ENCODE measurements at regions not wholly inside any gene's neighbourhood (a gene's known extent, or its start where the extent isn't known, plus 50 kb on each side); places are given as distances from the start of the nearest gene placed in this dataset.

- no peak for DNase-seq
- no peak overlapping the region for H3K4me2 ChIP-seq (ENCODE audit: low read length)
- H3K4me1 ChIP-seq (ENCODE audit: control insufficient read depth, low read depth, low read length): no peaks in the 10 kb centered on the region
- no peak overlapping the region for H3K9ac ChIP-seq (ENCODE audit: low read length)
- H2BK120ac ChIP-seq (ENCODE audit: low read depth, low read length): no peak overlapping the region
- H3K18ac ChIP-seq (ENCODE audit: low read length): no peak overlapping the region
- no CpG with 5 or more reads among the region's 7 CpGs for WGBS (ENCODE audit: extremely low coverage, insufficient coverage, low lambda C conversion rate)
- no peak overlapping the region for H4K5ac ChIP-seq (ENCODE audit: low read length)
- no peak overlapping the region for H3K4me3 ChIP-seq (ENCODE audit: low read length)
- no peaks in the 10 kb centered on the region for H3K27me3 ChIP-seq (ENCODE audit: insufficient read depth, low read length, poor library complexity)
- no peaks in the 10 kb centered on the region for H3K79me1 ChIP-seq (ENCODE audit: low read length)
- H3K79me2 ChIP-seq (ENCODE audit: control insufficient read depth, insufficient read depth, low read length): no peaks in the 10 kb centered on the region
- no peak overlapping the region for H3K56ac ChIP-seq (ENCODE audit: low read length)
- H3K4ac ChIP-seq (ENCODE audit: low read depth, low read length): no peak overlapping the region
- H2AK5ac ChIP-seq (ENCODE audit: low read length): no peak overlapping the region
- H2BK5ac ChIP-seq (ENCODE audit: low read length): no peak overlapping the region
- H3K36me3 ChIP-seq (ENCODE audit: control insufficient read depth, insufficient read depth, low read length): no peaks in the 10 kb centered on the region
- no peak overlapping the region for H4K8ac ChIP-seq (ENCODE audit: low read depth, low read length)
- H3K23ac ChIP-seq (ENCODE audit: low read length): no peak overlapping the region
- H3K27ac ChIP-seq (ENCODE audit: low read depth, low read length): no peak overlapping the region
- no peak overlapping the region for H2BK15ac ChIP-seq (replicated peaks; ENCODE audit: low read depth)
These were observed 289.8 kb upstream of the ANO3 start for GRCh38 chr11:26042113-26042512.

GRCh38 chr11:26043665-26044064 is 288.3 kb upstream of the ANO3 start:
- no peaks in the 10 kb centered on the region for H3K27me3 ChIP-seq (ENCODE audit: insufficient read depth, low read length, poor library complexity)
- H2BK120ac ChIP-seq (ENCODE audit: low read depth, low read length): no peak overlapping the region
- no peak overlapping the region for H3K18ac ChIP-seq (ENCODE audit: low read length)
- H2AK5ac ChIP-seq (ENCODE audit: low read length): no peak overlapping the region
- H3K4me3 ChIP-seq (ENCODE audit: low read length): no peak overlapping the region
- H3K23ac ChIP-seq (ENCODE audit: low read length): no peak overlapping the region
- H4K5ac ChIP-seq (ENCODE audit: low read length): no peak overlapping the region
- no peak overlapping the region for H3K27ac ChIP-seq (ENCODE audit: low read depth, low read length)
- H3K4me1 ChIP-seq (ENCODE audit: control insufficient read depth, low read depth, low read length): no peaks in the 10 kb centered on the region
- no peak overlapping the region for H3K4ac ChIP-seq (ENCODE audit: low read depth, low read length)
- H4K8ac ChIP-seq (ENCODE audit: low read depth, low read length): no peak overlapping the region
- H3K56ac ChIP-seq (ENCODE audit: low read length): no peak overlapping the region
- H3K9ac ChIP-seq (ENCODE audit: low read length): no peak overlapping the region
- no peak for DNase-seq
- H3K79me1 ChIP-seq (ENCODE audit: low read length): no peaks in the 10 kb centered on the region
- no peaks in the 10 kb centered on the region for H3K79me2 ChIP-seq (ENCODE audit: control insufficient read depth, insufficient read depth, low read length)
- no peak overlapping the region for H2BK15ac ChIP-seq (replicated peaks; ENCODE audit: low read depth)
- H2BK5ac ChIP-seq (ENCODE audit: low read length): no peak overlapping the region
- WGBS (ENCODE audit: extremely low coverage, insufficient coverage, low lambda C conversion rate): no CpG with 5 or more reads among the region's 1 CpG
- no peak overlapping the region for H3K4me2 ChIP-seq (ENCODE audit: low read length)
- H3K36me3 ChIP-seq (ENCODE audit: control insufficient read depth, insufficient read depth, low read length): no peaks in the 10 kb centered on the region

- no peaks in the 10 kb centered on the region for H3K4me1 ChIP-seq (ENCODE audit: control insufficient read depth, low read depth, low read length)
- H2BK15ac ChIP-seq (replicated peaks; ENCODE audit: low read depth): no peak overlapping the region
- H3K56ac ChIP-seq (ENCODE audit: low read length): no peak overlapping the region
- DNase-seq: no peak
- no peak overlapping the region for H2BK5ac ChIP-seq (ENCODE audit: low read length)
- no peaks in the 10 kb centered on the region for H3K79me2 ChIP-seq (ENCODE audit: control insufficient read depth, insufficient read depth, low read length)
- H3K79me1 ChIP-seq (ENCODE audit: low read length): no peaks in the 10 kb centered on the region
- no peaks in the 10 kb centered on the region for H3K27me3 ChIP-seq (ENCODE audit: insufficient read depth, low read length, poor library complexity)
- H3K23ac ChIP-seq (ENCODE audit: low read length): no peak overlapping the region
- no peak overlapping the region for H3K9ac ChIP-seq (ENCODE audit: low read length)
- no peak overlapping the region for H4K8ac ChIP-seq (ENCODE audit: low read depth, low read length)
- no peak overlapping the region for H3K18ac ChIP-seq (ENCODE audit: low read length)
- no peak overlapping the region for H2BK120ac ChIP-seq (ENCODE audit: low read depth, low read length)
- H3K4me3 ChIP-seq (ENCODE audit: low read length): no peak overlapping the region
- H4K5ac ChIP-seq (ENCODE audit: low read length): no peak overlapping the region
- 100% methylated on average over 1 of the region's 1 CpG for WGBS (ENCODE audit: extremely low coverage, insufficient coverage, low lambda C conversion rate)
- no peak overlapping the region for H3K27ac ChIP-seq (ENCODE audit: low read depth, low read length)
- H2AK5ac ChIP-seq (ENCODE audit: low read length): no peak overlapping the region
- H3K36me3 ChIP-seq (ENCODE audit: control insufficient read depth, insufficient read depth, low read length): no peaks in the 10 kb centered on the region
- no peak overlapping the region for H3K4me2 ChIP-seq (ENCODE audit: low read length)
- no peak overlapping the region for H3K4ac ChIP-seq (ENCODE audit: low read depth, low read length)
These were observed 287.5 kb upstream of the ANO3 start for GRCh38 chr11:26044389-26044788.

- Histone ChIP-seq H3K9ac (ENCODE audit: low read length) (no peak overlapping the region), H3K4me3 (ENCODE audit: low read length) (no peak overlapping the region), H2AK5ac (ENCODE audit: low read length) (no peak overlapping the region), H3K36me3 (ENCODE audit: control insufficient read depth, insufficient read depth, low read length) (no peaks in the 10 kb centered on the region), H3K4ac (ENCODE audit: low read depth, low read length) (no peak overlapping the region), H3K18ac (ENCODE audit: low read length) (no peak overlapping the region), H3K27ac (ENCODE audit: low read depth, low read length) (no peak overlapping the region), H4K8ac (ENCODE audit: low read depth, low read length) (no peak overlapping the region), H3K56ac (ENCODE audit: low read length) (no peak overlapping the region), H2BK15ac (replicated peaks; ENCODE audit: low read depth) (no peak overlapping the region), H4K5ac (ENCODE audit: low read length) (no peak overlapping the region), H3K27me3 (ENCODE audit: insufficient read depth, low read length, poor library complexity) (no peaks in the 10 kb centered on the region), H3K79me2 (ENCODE audit: control insufficient read depth, insufficient read depth, low read length) (no peaks in the 10 kb centered on the region), H3K4me1 (ENCODE audit: control insufficient read depth, low read depth, low read length) (no peaks in the 10 kb centered on the region), H3K23ac (ENCODE audit: low read length) (no peak overlapping the region), H3K79me1 (ENCODE audit: low read length) (no peaks in the 10 kb centered on the region), H3K4me2 (ENCODE audit: low read length) (no peak overlapping the region), H2BK120ac (ENCODE audit: low read depth, low read length) (no peak overlapping the region), H2BK5ac (ENCODE audit: low read length) (no peak overlapping the region)
- DNase-seq: no peak
These were observed 286.8 kb upstream of the ANO3 start for GRCh38 chr11:26045082-26045481.

GRCh38 chr11:26048271-26048670 is 283.7 kb upstream of the ANO3 start:
- Histone ChIP-seq H4K5ac (ENCODE audit: low read length) (no peak overlapping the region), H4K8ac (ENCODE audit: low read depth, low read length) (no peak overlapping the region), H3K4me2 (ENCODE audit: low read length) (no peak overlapping the region), H2BK5ac (ENCODE audit: low read length) (no peak overlapping the region), H2BK120ac (ENCODE audit: low read depth, low read length) (no peak overlapping the region), H3K56ac (ENCODE audit: low read length) (no peak overlapping the region), H3K4me3 (ENCODE audit: low read length) (no peak overlapping the region), H2BK15ac (replicated peaks; ENCODE audit: low read depth) (no peak overlapping the region), H3K23ac (ENCODE audit: low read length) (no peak overlapping the region), H3K27ac (ENCODE audit: low read depth, low read length) (no peak overlapping the region), H3K4ac (ENCODE audit: low read depth, low read length) (no peak overlapping the region), H2AK5ac (ENCODE audit: low read length) (no peak overlapping the region), H3K36me3 (ENCODE audit: control insufficient read depth, insufficient read depth, low read length) (no peaks in the 10 kb centered on the region), H3K9ac (ENCODE audit: low read length) (no peak overlapping the region), H3K18ac (ENCODE audit: low read length) (no peak overlapping the region), H3K79me2 (ENCODE audit: control insufficient read depth, insufficient read depth, low read length) (no peaks in the 10 kb centered on the region), H3K27me3 (ENCODE audit: insufficient read depth, low read length, poor library complexity) (no peaks in the 10 kb centered on the region), H3K79me1 (ENCODE audit: low read length) (no peaks in the 10 kb centered on the region), H3K4me1 (ENCODE audit: control insufficient read depth, low read depth, low read length) (no peaks in the 10 kb centered on the region)
- DNase-seq: no peak
- no CpG with 5 or more reads among the region's 3 CpGs for WGBS (ENCODE audit: extremely low coverage, insufficient coverage, low lambda C conversion rate)

GRCh38 chr11:26053966-26054365 is 278.0 kb upstream of the ANO3 start:
- Histone ChIP-seq H3K36me3 (ENCODE audit: control insufficient read depth, insufficient read depth, low read length) (no peaks in the 10 kb centered on the region), H3K9ac (ENCODE audit: low read length) (no peak overlapping the region), H4K5ac (ENCODE audit: low read length) (no peak overlapping the region), H3K4me2 (ENCODE audit: low read length) (no peak overlapping the region), H3K23ac (ENCODE audit: low read length) (no peak overlapping the region), H3K4ac (ENCODE audit: low read depth, low read length) (no peak overlapping the region), H3K56ac (ENCODE audit: low read length) (no peak overlapping the region), H2BK120ac (ENCODE audit: low read depth, low read length) (no peak overlapping the region), H3K4me1 (ENCODE audit: control insufficient read depth, low read depth, low read length) (no peaks in the 10 kb centered on the region), H4K8ac (ENCODE audit: low read depth, low read length) (no peak overlapping the region), H2BK15ac (replicated peaks; ENCODE audit: low read depth) (no peak overlapping the region), H3K79me2 (ENCODE audit: control insufficient read depth, insufficient read depth, low read length) (no peaks in the 10 kb centered on the region), H3K4me3 (ENCODE audit: low read length) (no peak overlapping the region), H3K18ac (ENCODE audit: low read length) (no peak overlapping the region), H2AK5ac (ENCODE audit: low read length) (no peak overlapping the region), H3K27ac (ENCODE audit: low read depth, low read length) (no peak overlapping the region), H3K79me1 (ENCODE audit: low read length) (no peaks in the 10 kb centered on the region), H2BK5ac (ENCODE audit: low read length) (no peak overlapping the region), H3K27me3 (ENCODE audit: insufficient read depth, low read length, poor library complexity) (no peaks in the 10 kb centered on the region)
- no peak for DNase-seq
- WGBS (ENCODE audit: extremely low coverage, insufficient coverage, low lambda C conversion rate): no CpG with 5 or more reads among the region's 1 CpG

Data from mesendoderm (in vitro differentiated cells).